Neural cell (in vitro differentiated cells): ENCODE measurements at regions not wholly inside any gene's neighbourhood (a gene's known extent, or its start where the extent isn't known, plus 50 kb on each side); places are given as distances from the start of the nearest gene placed in this dataset.

Experiments used
- CTCF ChIP-seq: fragments of 450-650 bp; IDR thresholded peaks from 2 replicates; pipeline ENCODE4 v1.5.1; 2014; ENCODE audit warnings: antibody characterized with exemption, mild to moderate bottlenecking, moderate library complexity; ENCODE audit not compliant: poor library complexity, severe bottlenecking
- EP300 ChIP-seq: fragments of 450-650 bp; conservative IDR thresholded peaks from 2 replicates; pipeline ENCODE4 v1.6.1; 2014; ENCODE audit warnings: antibody characterized with exemption, mild to moderate bottlenecking, moderate library complexity; ENCODE audit not compliant: poor library complexity, severe bottlenecking
- MXI1 ChIP-seq: fragments of 450-650 bp; conservative IDR thresholded peaks from 2 replicates; pipeline ENCODE4 v1.6.1; 2014; ENCODE audit warnings: antibody characterized with exemption, mild to moderate bottlenecking; ENCODE audit not compliant: poor library complexity, severe bottlenecking
- POLR2AphosphoS5 ChIP-seq: IDR thresholded peaks from 2 replicates; pipeline ENCODE4 v1.6.1; 2012
- SMC3 ChIP-seq: fragments of 450-650 bp; conservative IDR thresholded peaks from 2 replicates; pipeline ENCODE4 v1.6.1; 2014; ENCODE audit warnings: antibody characterized with exemption, mild to moderate bottlenecking, moderate library complexity; ENCODE audit not compliant: poor library complexity

GRCh38 chr2:217701622-217702021, 301.2 kb downstream of the TNS1 start:
- TF ChIP-seq CTCF: no peak
- no peak for TF ChIP-seq EP300
- no peak for TF ChIP-seq POLR2AphosphoS5
- no peak for TF ChIP-seq SMC3
- no peak for TF ChIP-seq MXI1
